ENCODE measurements at regions not wholly inside any gene's neighbourhood (a gene's known extent, or its start where the extent isn't known, plus 50 kb on each side); places are given as distances from the start of the nearest gene placed in this dataset.

- Histone ChIP-seq H3K27ac (no peak overlapping the region), H3K9me3 (no peaks in the 10 kb centered on the region), H3K4me1 (ENCODE audit: control insufficient read depth in 1 of 2, low read depth in 2 of 2) (no peaks in the 10 kb centered on the region), H3K27me3 (replicated peaks; ENCODE audit: insufficient read depth) (no peaks in the 10 kb centered on the region), H3K4me3 (no peak overlapping the region), H3K36me3 (no peaks in the 10 kb centered on the region)
- no peak for DNase-seq (ENCODE audit: low spot score)
- TF ChIP-seq CTCF (IDR thresholded peaks at IDR 0.05) = no peak
- ATAC-seq (ENCODE audit: insufficient number of reproducible peaks, low FRiP score, low read depth) = no peak
Observed at GRCh38 chr1:185450060-185450788, 133.2 kb upstream of the IVNS1ABP start.

- no peaks in the 10 kb centered on the region for H3K36me3 ChIP-seq
- no peak overlapping the region for H3K27ac ChIP-seq
- ATAC-seq (ENCODE audit: insufficient number of reproducible peaks, low FRiP score, low read depth) (no peak), DNase-seq (ENCODE audit: low spot score) (no peak)
- no peak for TF ChIP-seq CTCF (IDR thresholded peaks at IDR 0.05)
- H3K4me3 ChIP-seq = no peak overlapping the region
- no peaks in the 10 kb centered on the region for H3K4me1 ChIP-seq (ENCODE audit: control insufficient read depth in 1 of 2, low read depth in 2 of 2)
- no peaks in the 10 kb centered on the region for H3K9me3 ChIP-seq
- no peaks in the 10 kb centered on the region for H3K27me3 ChIP-seq (replicated peaks; ENCODE audit: insufficient read depth)
Observed at GRCh38 chr1:185449378-185450059, 132.5 kb upstream of the IVNS1ABP start.

- no peak overlapping the region for H3K4me3 ChIP-seq
- H3K27me3 ChIP-seq (replicated peaks; ENCODE audit: insufficient read depth) = no peaks in the 10 kb centered on the region
- DNase-seq (ENCODE audit: low spot score) (no peak), ATAC-seq (ENCODE audit: insufficient number of reproducible peaks, low FRiP score, low read depth) (no peak)
- no peaks in the 10 kb centered on the region for H3K4me1 ChIP-seq (ENCODE audit: control insufficient read depth in 1 of 2, low read depth in 2 of 2)
- H3K27ac ChIP-seq = no peak overlapping the region
- TF ChIP-seq CTCF (IDR thresholded peaks at IDR 0.05) = no peak
- H3K9me3 ChIP-seq = no peaks in the 10 kb centered on the region
- no peaks in the 10 kb centered on the region for H3K36me3 ChIP-seq
Observed at GRCh38 chr1:185448591-185449186, 131.6 kb upstream of the IVNS1ABP start.

GRCh38 chr1:185446131-185446530 is 129.1 kb upstream of the IVNS1ABP start:
- H3K27ac ChIP-seq = no peak overlapping the region
- ATAC-seq (ENCODE audit: insufficient number of reproducible peaks, low FRiP score, low read depth) (no peak), DNase-seq (ENCODE audit: low spot score) (no peak)
- peaks cover 5 to 6% of the 10 kb centered on the region in 2 donors for H3K4me1 ChIP-seq (ENCODE audit: control insufficient read depth in 1 of 2, low read depth in 2 of 2)
- H3K36me3 ChIP-seq = no peaks in the 10 kb centered on the region
- no peaks in the 10 kb centered on the region for H3K27me3 ChIP-seq (replicated peaks; ENCODE audit: insufficient read depth)
- H3K9me3 ChIP-seq = no peaks in the 10 kb centered on the region
- TF ChIP-seq CTCF (IDR thresholded peaks at IDR 0.05) = no peak
- H3K4me3 ChIP-seq = no peak overlapping the region

GRCh38 chr1:185445594-185445993 is 128.6 kb upstream of the IVNS1ABP start:
- ATAC-seq (ENCODE audit: insufficient number of reproducible peaks, low FRiP score, low read depth) = no peak
- Histone ChIP-seq H3K4me3 (no peak overlapping the region), H3K4me1 (ENCODE audit: control insufficient read depth in 1 of 2, low read depth in 2 of 2) (peaks cover 5 to 6% of the 10 kb centered on the region in 2 donors), H3K36me3 (no peaks in the 10 kb centered on the region), H3K27ac (no peak overlapping the region), H3K9me3 (no peaks in the 10 kb centered on the region), H3K27me3 (replicated peaks; ENCODE audit: insufficient read depth) (no peaks in the 10 kb centered on the region)
- no peak for DNase-seq (ENCODE audit: low spot score)
- TF ChIP-seq CTCF (IDR thresholded peaks at IDR 0.05) = no peak

Measured in thoracic aorta (tissue), 2 donors.